ENCODE measurements at regions not wholly inside any gene's neighbourhood (a gene's known extent, or its start where the extent isn't known, plus 50 kb on each side); places are given as distances from the start of the nearest gene placed in this dataset.

GRCh38 chr13:105232439-105232838, 1303.0 kb downstream of the EFNB2 start:
- no peaks in the 10 kb centered on the region for H3K36me3 ChIP-seq (ENCODE audit: control insufficient read depth, insufficient read depth, low read length)
- DNase-seq (ENCODE audit: extremely low read depth, insufficient read length), result no peak
- no peak for TF ChIP-seq CTCF (IDR thresholded peaks at IDR 0.05; ENCODE audit: insufficient read depth, low read length, poor library complexity, severe bottlenecking)
- H3K27me3 ChIP-seq (replicated peaks; ENCODE audit: control insufficient read depth, insufficient read depth, low read length), result no peaks in the 10 kb centered on the region
- H3K4me3 ChIP-seq (replicated peaks; ENCODE audit: low read depth, low read length), result no peak overlapping the region

- DNase-seq (ENCODE audit: extremely low read depth, insufficient read length), result no peak
- TF ChIP-seq CTCF (IDR thresholded peaks at IDR 0.05; ENCODE audit: insufficient read depth, low read length, poor library complexity, severe bottlenecking), result no peak
- no peaks in the 10 kb centered on the region for H3K36me3 ChIP-seq (ENCODE audit: control insufficient read depth, insufficient read depth, low read length)
- H3K27me3 ChIP-seq (replicated peaks; ENCODE audit: control insufficient read depth, insufficient read depth, low read length), result no peaks in the 10 kb centered on the region
- no peak overlapping the region for H3K4me3 ChIP-seq (replicated peaks; ENCODE audit: low read depth, low read length)
These were observed 1303.5 kb downstream of the EFNB2 start for GRCh38 chr13:105232006-105232405.

- Histone ChIP-seq H3K27me3 (replicated peaks; ENCODE audit: control insufficient read depth, insufficient read depth, low read length) (no peaks in the 10 kb centered on the region), H3K4me3 (replicated peaks; ENCODE audit: low read depth, low read length) (no peak overlapping the region), H3K36me3 (ENCODE audit: control insufficient read depth, insufficient read depth, low read length) (no peaks in the 10 kb centered on the region)
- DNase-seq (ENCODE audit: extremely low read depth, insufficient read length), result peak; percentile 6
- TF ChIP-seq CTCF (IDR thresholded peaks at IDR 0.05; ENCODE audit: insufficient read depth, low read length, poor library complexity, severe bottlenecking), result no peak
These were observed 1303.9 kb downstream of the EFNB2 start for GRCh38 chr13:105231579-105231978.

GRCh38 chr13:105220881-105221280, 1314.6 kb downstream of the EFNB2 start:
- H3K36me3 ChIP-seq (ENCODE audit: control insufficient read depth, insufficient read depth, low read length), result no peaks in the 10 kb centered on the region
- no peak overlapping the region for H3K4me3 ChIP-seq (replicated peaks; ENCODE audit: low read depth, low read length)
- H3K27me3 ChIP-seq (replicated peaks; ENCODE audit: control insufficient read depth, insufficient read depth, low read length), result no peaks in the 10 kb centered on the region
- no peak for TF ChIP-seq CTCF (IDR thresholded peaks at IDR 0.05; ENCODE audit: insufficient read depth, low read length, poor library complexity, severe bottlenecking)
- no peak for DNase-seq (ENCODE audit: extremely low read depth, insufficient read length)

GRCh38 chr13:105220063-105220462, 1315.4 kb downstream of the EFNB2 start:
- TF ChIP-seq CTCF (IDR thresholded peaks at IDR 0.05; ENCODE audit: insufficient read depth, low read length, poor library complexity, severe bottlenecking), result no peak
- DNase-seq (ENCODE audit: extremely low read depth, insufficient read length), result no peak
- no peaks in the 10 kb centered on the region for H3K36me3 ChIP-seq (ENCODE audit: control insufficient read depth, insufficient read depth, low read length)
- no peak overlapping the region for H3K4me3 ChIP-seq (replicated peaks; ENCODE audit: low read depth, low read length)
- H3K27me3 ChIP-seq (replicated peaks; ENCODE audit: control insufficient read depth, insufficient read depth, low read length), result no peaks in the 10 kb centered on the region

- Histone ChIP-seq H3K36me3 (ENCODE audit: control insufficient read depth, insufficient read depth, low read length) (no peaks in the 10 kb centered on the region), H3K4me3 (replicated peaks; ENCODE audit: low read depth, low read length) (no peak overlapping the region), H3K27me3 (replicated peaks; ENCODE audit: control insufficient read depth, insufficient read depth, low read length) (no peaks in the 10 kb centered on the region)
- no peak for DNase-seq (ENCODE audit: extremely low read depth, insufficient read length)
- TF ChIP-seq CTCF (IDR thresholded peaks at IDR 0.05; ENCODE audit: insufficient read depth, low read length, poor library complexity, severe bottlenecking), result no peak
These were observed 1315.8 kb downstream of the EFNB2 start for GRCh38 chr13:105219651-105220050.
